GM21528 (cell line): ENCODE measurements at regions not wholly inside any gene's neighbourhood (a gene's known extent, or its start where the extent isn't known, plus 50 kb on each side); places are given as distances from the start of the nearest gene placed in this dataset.

Source experiments
- ATAC-seq: cut with Tn5 transposase; IDR thresholded peaks from one replicate; pipeline ENCODE4 v1.9.1; 2021; ENCODE audit warnings: mild to moderate bottlenecking, moderate library complexity; ENCODE audit not compliant: unreplicated experiment, low FRiP score

DNA sequence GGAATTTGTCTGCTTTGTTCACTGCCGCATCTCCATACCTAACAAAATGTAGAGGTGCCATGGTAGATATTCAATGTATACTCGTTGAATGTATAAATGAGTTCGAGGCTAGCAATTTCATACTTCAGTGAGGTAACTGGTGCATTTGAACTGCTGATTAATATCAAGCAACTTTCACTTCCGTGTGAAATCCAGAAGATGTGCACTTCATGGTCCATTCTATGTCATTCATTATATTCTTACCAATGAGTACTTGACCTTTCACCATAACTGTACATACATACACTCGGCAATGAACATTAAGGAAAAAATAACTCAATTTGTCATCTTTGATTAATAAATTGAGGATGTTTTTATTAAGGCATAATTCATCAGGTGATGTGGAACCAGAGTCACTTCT is 598.5 kb downstream of the ZNF385D start:
- no peak for ATAC-seq

DNA sequence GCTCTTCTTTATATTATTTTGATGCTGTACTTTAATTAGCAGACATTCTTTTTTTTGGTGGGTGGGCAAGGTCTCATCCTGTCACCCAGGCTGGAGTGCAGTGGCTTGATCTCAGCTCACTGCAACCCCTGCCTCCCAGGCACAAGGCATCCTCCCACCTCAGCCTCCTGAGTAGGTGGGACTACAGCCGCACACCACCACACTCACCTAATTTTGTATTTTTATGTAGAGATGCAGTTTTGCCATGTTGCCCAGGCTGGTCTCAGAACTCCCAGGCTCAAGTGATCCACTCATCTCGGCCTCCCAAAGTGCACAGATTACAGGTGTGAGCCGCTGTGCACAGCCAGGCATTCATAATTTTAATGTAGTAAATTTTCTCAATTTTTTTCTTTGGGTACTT is 608.1 kb downstream of the ZNF385D start:
- ATAC-seq: no peak

DNA sequence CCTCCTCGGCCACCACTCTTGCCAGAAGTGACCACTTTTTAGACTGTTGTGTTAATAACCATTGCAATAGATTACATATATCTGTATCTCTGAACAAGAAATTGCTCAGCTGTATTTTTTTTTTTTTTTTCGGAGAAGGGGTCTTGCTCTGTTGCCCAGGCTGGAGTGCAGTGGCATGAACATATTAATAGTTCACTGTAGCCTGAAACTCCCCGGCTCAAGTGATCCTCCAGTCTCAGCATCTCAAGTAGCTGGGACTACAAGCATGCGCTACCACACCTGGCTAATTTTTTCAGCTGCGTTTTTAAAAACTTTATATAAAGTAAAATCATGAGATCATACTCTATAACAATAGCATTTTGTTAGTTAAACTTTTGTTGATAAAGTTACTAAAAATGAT is 609.0 kb downstream of the ZNF385D start:
- ATAC-seq: no peak

DNA sequence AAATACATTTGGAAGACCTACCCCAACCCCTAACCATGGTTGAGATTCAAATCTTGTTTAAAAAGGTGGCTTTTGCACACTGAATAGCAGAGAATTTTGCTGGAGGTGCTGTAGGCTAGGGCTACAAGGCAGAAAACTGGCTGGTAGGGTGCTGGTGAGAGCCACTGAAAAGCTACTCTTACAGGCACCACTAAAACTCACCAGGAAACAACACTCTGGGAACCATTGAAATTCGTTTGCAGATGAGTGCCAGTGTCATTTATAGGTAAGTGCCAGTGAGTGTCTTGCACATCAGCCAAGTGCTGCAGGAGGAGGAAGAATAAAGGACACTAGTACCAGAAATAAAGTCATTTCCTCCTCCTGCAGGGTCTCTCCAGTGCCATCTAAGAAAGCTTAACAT is 610.2 kb downstream of the ZNF385D start:
- ATAC-seq: no peak

DNA sequence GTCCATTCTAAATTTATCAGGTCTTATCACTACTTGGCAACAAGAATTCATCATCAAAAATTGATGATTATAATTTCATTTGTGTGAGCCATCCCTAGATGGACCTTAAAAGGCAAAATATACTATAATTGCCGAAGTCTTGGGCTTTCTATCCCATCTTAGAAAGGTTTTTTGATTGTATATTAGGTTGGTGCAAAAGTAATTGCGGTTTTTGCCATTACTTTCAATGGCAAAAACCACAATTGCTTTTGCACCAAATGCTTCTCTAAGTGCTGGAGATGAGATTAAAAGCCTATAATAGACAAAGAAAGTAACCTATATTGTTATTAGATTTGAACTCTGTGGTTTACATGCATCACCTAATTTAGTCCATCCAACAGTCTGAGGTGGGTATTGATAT is 612.9 kb downstream of the ZNF385D start:
- no peak for ATAC-seq

GRCh38 chr3:21132896-21133295 is 618.1 kb downstream of the ZNF385D start:
- ATAC-seq: no peak

DNA sequence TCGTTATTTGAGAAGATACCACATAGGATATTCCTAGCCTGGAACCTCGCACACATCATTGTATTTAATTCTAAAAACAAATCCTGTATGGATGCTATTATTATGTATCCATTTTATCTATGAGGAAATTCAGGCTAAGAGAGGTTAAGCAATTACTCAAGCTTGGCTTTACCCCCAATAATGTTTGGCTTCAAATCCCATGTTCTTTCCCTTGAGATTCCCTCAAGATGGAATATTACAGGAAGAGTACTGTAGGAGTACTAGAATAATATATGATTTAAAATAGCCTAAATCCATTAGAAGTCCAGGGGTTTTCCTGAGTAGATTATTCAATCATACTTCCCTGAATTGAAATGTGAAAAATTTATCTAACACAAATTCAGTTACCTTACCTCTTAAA is 630.2 kb downstream of the ZNF385D start:
- ATAC-seq: no peak

DNA sequence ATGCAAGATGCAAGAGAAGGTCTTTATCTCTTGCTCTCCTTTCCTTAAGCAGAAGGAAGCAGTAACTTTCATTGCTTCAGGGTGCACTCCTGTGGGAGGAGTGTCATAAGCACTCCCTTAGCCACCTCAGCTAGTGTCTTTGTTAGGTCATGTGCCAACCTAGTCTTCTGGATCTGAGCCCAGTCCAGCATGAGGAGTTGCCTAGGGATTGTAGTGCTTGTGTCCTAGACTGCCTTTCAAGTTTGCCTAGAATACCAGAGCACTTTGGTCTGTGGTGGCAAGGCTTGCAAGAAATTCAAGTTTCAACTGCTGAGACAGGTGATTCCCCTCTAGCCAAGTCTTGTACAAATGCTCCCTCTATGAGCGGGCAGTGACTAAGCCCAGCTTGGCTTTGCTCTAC is 633.6 kb downstream of the ZNF385D start:
- ATAC-seq: no peak

- ATAC-seq: no peak
These were observed 642.0 kb downstream of the ZNF385D start for GRCh38 chr3:21109056-21109455.

DNA sequence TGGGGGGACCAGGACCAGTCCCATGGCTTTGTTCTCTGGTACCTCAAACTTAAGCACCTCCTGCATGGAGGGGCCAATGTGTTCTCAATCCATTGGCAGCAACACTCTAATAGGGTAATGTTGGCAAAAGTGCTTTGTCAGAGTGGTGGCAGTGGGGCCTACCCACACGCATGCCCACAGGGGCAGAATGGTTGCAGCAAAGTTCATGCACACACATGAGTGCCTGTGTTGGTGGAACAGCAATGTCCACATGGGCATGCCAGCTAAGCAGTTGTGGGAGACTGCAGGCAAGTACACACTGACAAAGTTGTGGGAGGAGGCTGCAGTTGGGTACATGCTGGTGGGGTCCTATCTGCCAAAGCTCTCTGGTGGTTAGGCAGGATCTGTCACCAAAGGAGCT is 645.2 kb downstream of the ZNF385D start:
- ATAC-seq: no peak

- ATAC-seq: no peak
These were observed 650.2 kb downstream of the ZNF385D start for GRCh38 chr3:21100656-21101359.

DNA sequence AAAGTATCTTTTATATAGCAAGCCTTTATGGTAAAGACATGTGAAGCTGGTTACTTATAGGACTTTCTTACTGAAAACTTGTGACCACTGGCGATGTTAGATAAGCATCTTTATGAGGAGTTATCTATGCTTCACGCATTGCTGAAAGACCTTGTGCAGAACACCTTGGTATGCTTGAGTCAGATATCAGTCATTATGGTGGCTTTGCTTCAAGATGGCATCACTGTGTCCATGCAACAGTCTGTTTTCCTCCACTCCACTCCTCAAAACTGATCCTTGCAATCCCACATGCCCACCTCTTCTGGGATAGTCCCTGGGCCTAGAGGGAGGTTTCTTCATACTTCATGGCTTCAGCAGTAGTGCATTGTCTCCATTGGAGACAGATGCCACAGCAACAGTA is 656.3 kb downstream of the ZNF385D start:
- ATAC-seq: no peak

DNA sequence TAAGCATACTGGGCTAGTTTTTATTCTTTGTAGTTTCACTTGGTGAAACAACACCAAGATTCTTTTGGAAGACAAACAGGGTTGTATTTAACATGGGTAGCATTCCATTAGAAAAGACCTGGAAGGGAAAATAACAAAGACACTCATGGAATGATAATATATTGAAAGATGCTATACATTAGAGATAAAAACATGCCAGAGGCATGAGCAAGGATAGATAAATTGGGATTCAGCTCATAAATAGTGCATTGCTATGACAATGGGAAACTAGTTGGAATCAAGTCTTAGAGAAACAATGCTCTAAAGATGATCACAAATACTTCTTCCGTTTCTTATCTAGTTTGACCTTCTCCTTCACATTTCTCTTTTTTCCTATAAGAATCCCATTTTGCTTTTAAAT is 677.4 kb downstream of the ZNF385D start:
- no peak for ATAC-seq

GRCh38 chr3:21067031-21067813 is 683.8 kb downstream of the ZNF385D start:
- no peak for ATAC-seq

DNA sequence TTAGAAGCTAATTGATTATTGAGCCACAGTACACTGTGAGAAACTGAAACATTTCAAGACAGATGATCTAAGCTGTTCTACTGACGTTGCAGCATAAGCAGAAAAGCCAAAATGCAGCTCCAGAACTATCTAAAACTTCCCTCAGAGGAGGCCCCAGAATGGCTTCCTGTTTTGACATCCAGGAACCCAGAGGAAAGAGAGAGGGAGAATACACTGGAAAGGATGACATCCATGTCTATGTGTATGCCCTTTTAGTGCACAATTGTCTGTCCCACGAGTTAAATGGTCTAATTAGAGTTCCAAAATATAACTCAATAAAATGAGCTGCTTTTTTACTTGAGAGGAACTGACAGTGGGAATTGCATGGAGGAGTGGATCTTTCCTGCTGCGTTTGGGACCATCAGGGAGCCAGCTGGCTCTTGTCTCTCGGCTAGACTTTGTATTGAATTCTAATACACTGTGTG is 688.1 kb downstream of the ZNF385D start:
- no peak for ATAC-seq

- no peak for ATAC-seq
These were observed 691.6 kb downstream of the ZNF385D start for GRCh38 chr3:21059404-21059803.

GRCh38 chr3:21056293-21056692 is 694.7 kb downstream of the ZNF385D start:
- ATAC-seq: no peak

DNA sequence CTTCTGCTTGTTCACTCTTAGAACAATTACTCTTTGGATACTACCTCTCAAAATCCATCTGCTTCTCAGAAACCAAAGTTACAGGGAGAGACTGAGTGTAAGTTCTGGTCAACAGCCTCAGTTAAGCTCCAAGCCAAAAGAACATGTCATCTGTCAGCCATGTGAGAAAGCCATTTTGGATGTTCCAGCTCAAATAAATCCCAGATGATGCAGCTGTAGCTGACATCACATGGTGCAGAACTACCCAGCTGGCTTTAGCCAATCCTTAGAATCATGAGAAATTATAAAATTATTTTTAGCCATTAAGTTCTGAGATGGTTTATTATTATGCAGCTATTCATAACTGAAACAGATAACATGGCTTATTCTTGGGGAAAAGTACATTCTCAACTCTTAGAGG is 696.0 kb downstream of the ZNF385D start:
- no peak for ATAC-seq

GRCh38 chr3:21054064-21054463 is 696.9 kb downstream of the ZNF385D start:
- ATAC-seq: no peak

GRCh38 chr3:21049334-21050062 is 701.5 kb downstream of the ZNF385D start:
- no peak for ATAC-seq

- no peak for ATAC-seq
These were observed 707.9 kb downstream of the ZNF385D start for GRCh38 chr3:21043139-21043538.
